ENCODE measurements at regions not wholly inside any gene's neighbourhood (a gene's known extent, or its start where the extent isn't known, plus 50 kb on each side); places are given as distances from the start of the nearest gene placed in this dataset.

DNA sequence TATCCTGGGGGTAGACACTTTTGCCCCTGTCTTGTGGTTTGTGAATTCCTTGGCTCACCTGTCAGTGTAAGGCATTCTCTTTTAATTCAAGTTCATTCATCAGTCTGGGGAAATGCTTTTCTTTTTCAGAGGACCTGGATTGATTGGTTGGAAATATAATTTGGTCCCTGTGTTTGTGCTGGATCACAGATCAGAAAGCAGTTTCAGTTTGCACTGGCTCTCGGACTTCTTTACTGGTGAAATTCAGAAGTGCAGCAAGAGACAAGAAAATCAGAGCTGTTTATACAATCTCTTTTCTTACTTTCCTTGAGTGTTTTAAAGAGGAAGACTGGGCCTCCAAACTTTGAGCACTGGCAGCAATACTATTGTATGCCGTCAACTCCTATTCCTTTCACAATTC lies 161.8 kb upstream of the KCNJ16 start:
- TF ChIP-seq, protein P1, sequence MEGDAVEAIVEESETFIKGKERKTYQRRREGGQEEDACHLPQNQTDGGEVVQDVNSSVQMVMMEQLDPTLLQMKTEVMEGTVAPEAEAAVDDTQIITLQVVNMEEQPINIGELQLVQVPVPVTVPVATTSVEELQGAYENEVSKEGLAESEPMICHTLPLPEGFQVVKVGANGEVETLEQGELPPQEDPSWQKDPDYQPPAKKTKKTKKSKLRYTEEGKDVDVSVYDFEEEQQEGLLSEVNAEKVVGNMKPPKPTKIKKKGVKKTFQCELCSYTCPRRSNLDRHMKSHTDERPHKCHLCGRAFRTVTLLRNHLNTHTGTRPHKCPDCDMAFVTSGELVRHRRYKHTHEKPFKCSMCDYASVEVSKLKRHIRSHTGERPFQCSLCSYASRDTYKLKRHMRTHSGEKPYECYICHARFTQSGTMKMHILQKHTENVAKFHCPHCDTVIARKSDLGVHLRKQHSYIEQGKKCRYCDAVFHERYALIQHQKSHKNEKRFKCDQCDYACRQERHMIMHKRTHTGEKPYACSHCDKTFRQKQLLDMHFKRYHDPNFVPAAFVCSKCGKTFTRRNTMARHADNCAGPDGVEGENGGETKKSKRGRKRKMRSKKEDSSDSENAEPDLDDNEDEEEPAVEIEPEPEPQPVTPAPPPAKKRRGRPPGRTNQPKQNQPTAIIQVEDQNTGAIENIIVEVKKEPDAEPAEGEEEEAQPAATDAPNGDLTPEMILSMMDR (IDR thresholded peaks at IDR 0.05), result peak in 1 of 3 donors; percentile 8
- no peak for TF ChIP-seq POLR2AphosphoS5 (IDR thresholded peaks at IDR 0.05)

Data from breast epithelium (tissue), 3 donors.